WERI-Rb-1 (cell line): ENCODE measurements at regions not wholly inside any gene's neighbourhood (a gene's known extent, or its start where the extent isn't known, plus 50 kb on each side); places are given as distances from the start of the nearest gene placed in this dataset.

Experiments
- DNase-seq: peaks from one replicate; pipeline ENCODE4 v3.0.0-alpha.2; 2020
- H3K27ac ChIP-seq: fragments of 250-450 bp; sonication (Bioruptor Pico); 2 replicates; pipeline ENCODE4 v1.5.1; 2020; ENCODE audit warnings: mild to moderate bottlenecking, moderate library complexity
- H3K27me3 ChIP-seq: fragments of 250-450 bp; sonication (Bioruptor Pico); 2 replicates; pipeline ENCODE4 v1.5.1; 2021; ENCODE audit warnings: mild to moderate bottlenecking, low read depth, moderate library complexity; ENCODE audit not compliant: insufficient read depth, severe bottlenecking
- H3K36me3 ChIP-seq: fragments of 250-450 bp; sonication (Bioruptor Pico); 2 replicates; pipeline ENCODE4 v1.5.1; 2020; ENCODE audit warnings: mild to moderate bottlenecking, moderate library complexity
- H3K4me3 ChIP-seq: 2 replicates; pipeline ENCODE4 v1.5.1; 2011; ENCODE audit warnings: low read depth, mild to moderate bottlenecking, control low read depth, low read length
- H3K9me3 ChIP-seq: fragments of 250-450 bp; sonication (Bioruptor Pico); 2 replicates; pipeline ENCODE4 v1.5.1; 2021; ENCODE audit warnings: mild to moderate bottlenecking, moderate library complexity; ENCODE audit not compliant: severe bottlenecking
- TF ChIP-seq, protein P1 (sequence below): IDR thresholded peaks from 2 replicates; pipeline ENCODE4 v1.5.1; 2011; ENCODE audit warnings: low read depth, mild to moderate bottlenecking, control low read depth, inconsistent platforms, low read length

GRCh38 chr6:142631517-142632385 lies 313.2 kb downstream of the HIVEP2 start:
- TF ChIP-seq, protein P1, sequence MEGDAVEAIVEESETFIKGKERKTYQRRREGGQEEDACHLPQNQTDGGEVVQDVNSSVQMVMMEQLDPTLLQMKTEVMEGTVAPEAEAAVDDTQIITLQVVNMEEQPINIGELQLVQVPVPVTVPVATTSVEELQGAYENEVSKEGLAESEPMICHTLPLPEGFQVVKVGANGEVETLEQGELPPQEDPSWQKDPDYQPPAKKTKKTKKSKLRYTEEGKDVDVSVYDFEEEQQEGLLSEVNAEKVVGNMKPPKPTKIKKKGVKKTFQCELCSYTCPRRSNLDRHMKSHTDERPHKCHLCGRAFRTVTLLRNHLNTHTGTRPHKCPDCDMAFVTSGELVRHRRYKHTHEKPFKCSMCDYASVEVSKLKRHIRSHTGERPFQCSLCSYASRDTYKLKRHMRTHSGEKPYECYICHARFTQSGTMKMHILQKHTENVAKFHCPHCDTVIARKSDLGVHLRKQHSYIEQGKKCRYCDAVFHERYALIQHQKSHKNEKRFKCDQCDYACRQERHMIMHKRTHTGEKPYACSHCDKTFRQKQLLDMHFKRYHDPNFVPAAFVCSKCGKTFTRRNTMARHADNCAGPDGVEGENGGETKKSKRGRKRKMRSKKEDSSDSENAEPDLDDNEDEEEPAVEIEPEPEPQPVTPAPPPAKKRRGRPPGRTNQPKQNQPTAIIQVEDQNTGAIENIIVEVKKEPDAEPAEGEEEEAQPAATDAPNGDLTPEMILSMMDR, result no peak
- H3K36me3 ChIP-seq, result no peaks in the 10 kb centered on the region
- H3K4me3 ChIP-seq, result no peak overlapping the region
- H3K27me3 ChIP-seq, result no peaks in the 10 kb centered on the region
- DNase-seq, result no peak
- no peaks in the 10 kb centered on the region for H3K9me3 ChIP-seq
- no peak overlapping the region for H3K27ac ChIP-seq

- no peaks in the 10 kb centered on the region for H3K36me3 ChIP-seq
- H3K9me3 ChIP-seq, result no peaks in the 10 kb centered on the region
- DNase-seq, result no peak
- TF ChIP-seq, protein P1, result no peak
- no peak overlapping the region for H3K27ac ChIP-seq
- H3K4me3 ChIP-seq, result no peak overlapping the region
- no peaks in the 10 kb centered on the region for H3K27me3 ChIP-seq
Measured at GRCh38 chr6:142633317-142633716, 311.7 kb downstream of the HIVEP2 start.

- H3K27me3 ChIP-seq, result no peaks in the 10 kb centered on the region
- no peak overlapping the region for H3K27ac ChIP-seq
- H3K9me3 ChIP-seq, result no peaks in the 10 kb centered on the region
- no peak overlapping the region for H3K4me3 ChIP-seq
- H3K36me3 ChIP-seq, result no peaks in the 10 kb centered on the region
- TF ChIP-seq, protein P1, result no peak
- no peak for DNase-seq
Measured at GRCh38 chr6:142635130-142635529, 309.8 kb downstream of the HIVEP2 start.

GRCh38 chr6:142637624-142638351 lies 307.2 kb downstream of the HIVEP2 start:
- TF ChIP-seq, protein P1, result no peak
- H3K27ac ChIP-seq, result no peak overlapping the region

DNA sequence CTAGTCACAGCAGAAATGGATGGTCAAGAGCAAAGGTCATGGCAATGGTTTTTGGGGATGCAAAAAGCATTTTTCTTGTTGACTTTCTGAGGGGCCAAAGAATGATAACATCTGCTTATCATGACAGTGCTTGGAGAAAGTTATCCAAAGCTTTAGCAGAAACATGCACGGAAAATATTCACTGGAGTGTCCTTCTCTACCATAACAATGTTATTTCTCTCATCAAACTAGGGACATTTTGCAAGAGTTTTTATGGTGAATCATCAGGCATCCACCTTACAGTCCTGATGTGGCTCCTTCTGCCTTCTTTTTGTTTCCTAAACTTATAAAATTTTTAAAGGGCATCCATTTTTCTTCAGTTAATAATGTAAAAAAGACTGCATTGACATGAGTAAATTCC lies 302.3 kb downstream of the HIVEP2 start:
- TF ChIP-seq, protein P1, result no peak
- no peak overlapping the region for H3K27ac ChIP-seq
- DNase-seq, result no peak
- no peak overlapping the region for H3K4me3 ChIP-seq
- no peaks in the 10 kb centered on the region for H3K27me3 ChIP-seq
- no peaks in the 10 kb centered on the region for H3K36me3 ChIP-seq
- H3K9me3 ChIP-seq, result no peaks in the 10 kb centered on the region

More at GRCh38 chr6:142637624-142638351, 307.2 kb downstream of the HIVEP2 start:
- DNase-seq, result no peak
- Histone ChIP-seq H3K27me3 (no peaks in the 10 kb centered on the region), H3K9me3 (no peaks in the 10 kb centered on the region), H3K36me3 (no peaks in the 10 kb centered on the region), H3K4me3 (no peak overlapping the region)
